SK-N-SH treated with all-trans-retinoic acid at 6 μM for 48 hours (cell line): ENCODE measurements at regions not wholly inside any gene's neighbourhood (a gene's known extent, or its start where the extent isn't known, plus 50 kb on each side); places are given as distances from the start of the nearest gene placed in this dataset.

Source experiments
- ATAC-seq: fragments of 200-7000 bp; cut with Tn5 transposase; 3 replicates; pipeline ENCODE4 v1.9.1; 2020; ENCODE audit warnings: mild to moderate bottlenecking, moderate library complexity
- CSDC2 ChIP-seq: fragments of 250-450 bp; sonication (Bioruptor Pico); IDR thresholded peaks from 2 replicates; pipeline ENCODE4 v1.5.0; 2020; ENCODE audit warnings: mild to moderate bottlenecking, moderate library complexity
- PPARA ChIP-seq: fragments of 250-450 bp; sonication (Bioruptor Pico); IDR thresholded peaks from 2 replicates; pipeline ENCODE4 v1.5.0; 2020; ENCODE audit warnings: mild to moderate bottlenecking, borderline replicate concordance
- RARB ChIP-seq: fragments of 250-450 bp; sonication (Bioruptor Pico); IDR thresholded peaks from 2 replicates; pipeline ENCODE4 v1.8.0; 2021; ENCODE audit warnings: mild to moderate bottlenecking, moderate library complexity
- TCF4 ChIP-seq: fragments of 250-450 bp; sonication (Bioruptor Pico); IDR thresholded peaks from 2 replicates; pipeline ENCODE4 v1.8.0; 2021; ENCODE audit warnings: mild to moderate bottlenecking, moderate library complexity, borderline replicate concordance
- ZNF70 ChIP-seq: fragments of 450-650 bp; formaldehyde crosslinking; IDR thresholded peaks from 2 replicates; pipeline ENCODE4 v1.5.0; 2020; ENCODE audit warnings: mild to moderate bottlenecking, moderate library complexity

DNA sequence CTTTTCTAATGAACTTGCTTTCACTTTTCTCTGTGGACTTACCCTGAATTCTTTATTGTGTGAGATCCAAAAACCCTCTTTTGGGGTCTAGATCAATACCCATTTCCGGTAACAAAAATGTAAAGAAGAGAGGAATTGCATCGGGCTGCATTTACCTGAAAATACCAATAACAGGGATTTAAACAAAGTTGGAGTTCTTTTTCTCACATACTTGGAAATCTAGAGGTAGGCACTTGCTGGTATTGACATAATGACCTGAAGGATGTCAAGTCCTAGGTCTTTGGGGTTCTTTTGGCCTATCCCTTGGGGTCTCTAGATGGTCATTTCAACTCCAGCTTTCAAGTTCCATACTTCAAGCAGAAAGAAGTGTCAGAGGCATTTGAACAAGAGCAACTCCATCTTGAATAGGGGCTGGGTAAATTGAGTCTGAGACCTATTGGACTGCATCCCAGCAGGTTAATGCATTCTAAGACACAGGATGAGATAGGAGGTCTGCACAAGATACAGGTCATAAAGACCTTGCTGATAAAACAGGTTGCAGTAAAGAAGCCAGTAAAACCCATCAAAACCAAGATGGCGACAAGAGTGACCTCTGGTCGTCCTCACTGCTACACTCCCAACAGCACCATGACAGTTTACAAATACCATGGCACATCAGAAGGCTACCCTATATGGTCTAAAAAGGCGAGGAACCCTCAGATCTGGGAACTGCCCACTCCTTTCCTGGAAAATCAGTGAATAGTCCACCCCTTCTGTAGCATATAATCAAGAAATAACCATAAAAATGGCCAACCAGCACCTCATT lies 50.8 kb upstream of the ZNF280D start:
- no peak for TF ChIP-seq CSDC2 (CRISPR knock-in tag)
- no peak for TF ChIP-seq RARB (CRISPR knock-in tag)
- no peak for ATAC-seq

DNA sequence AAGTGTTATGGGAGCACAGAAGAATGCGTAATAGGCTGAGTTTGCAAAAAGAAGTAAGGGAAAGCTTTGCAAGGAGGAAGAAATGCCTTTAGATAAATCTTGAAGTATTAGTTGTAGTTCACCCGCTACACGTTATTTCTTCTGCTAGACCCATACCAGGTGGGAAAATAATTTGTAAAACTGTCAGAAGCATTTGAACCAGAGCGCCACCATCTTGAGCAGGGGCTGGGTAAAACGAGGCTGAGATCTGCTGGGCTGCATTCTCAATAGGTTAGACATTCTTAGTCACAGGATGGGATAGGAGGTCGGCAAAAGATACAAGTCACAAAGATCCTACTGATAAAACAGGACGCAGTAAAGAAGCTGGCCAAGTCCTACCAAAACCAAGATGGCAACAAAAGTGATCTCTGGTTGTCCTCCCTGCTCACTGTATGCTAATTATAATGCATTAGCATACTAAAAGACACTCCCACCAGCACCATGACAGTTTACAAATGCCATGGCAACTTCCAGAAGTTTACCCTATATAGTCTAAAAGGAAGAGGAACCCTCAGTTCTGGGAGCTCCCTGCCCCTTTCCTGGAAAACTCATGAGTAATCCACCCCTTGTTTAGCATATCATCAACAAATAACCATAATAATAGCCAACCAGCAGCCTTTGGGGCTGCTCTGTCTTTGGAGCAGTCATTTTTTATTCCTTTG lies 50.0 kb upstream of the ZNF280D start:
- ATAC-seq: no peak
- TF ChIP-seq TCF4 (CRISPR knock-in tag): no peak
- no peak for TF ChIP-seq ZNF70 (CRISPR knock-in tag)
- no peak for TF ChIP-seq PPARA (CRISPR knock-in tag)
